ENCODE measurements at regions not wholly inside any gene's neighbourhood (a gene's known extent, or its start where the extent isn't known, plus 50 kb on each side); places are given as distances from the start of the nearest gene placed in this dataset.

GRCh38 chr2:198337368-198337767 lies 533.0 kb downstream of the PLCL1 start:
- intact Hi-C loops (cut with micrococcal nuclease): no loop called here
- BruUV-seq (replicated peaks): no TSS peak
- ATAC-seq (no peak), DNase-seq (no peak)
- Histone ChIP-seq H4K20me1 (ENCODE audit: low read length) (no peaks in the 10 kb centered on the region), H3K9me3 (ENCODE audit: low read length) (no peaks in the 10 kb centered on the region), H3K4me3 (ENCODE audit: low read length) (no peak overlapping the region), H3K79me2 (ENCODE audit: low read length) (no peaks in the 10 kb centered on the region), H3F3A (ENCODE audit: low read length, unreplicated experiment) (no peaks in the 10 kb centered on the region), H3K36me3 (ENCODE audit: low read depth, low read length) (no peaks in the 10 kb centered on the region), H3K9me2 (replicated peaks; ENCODE audit: low read length) (no peaks in the 10 kb centered on the region), H3K4me1 (ENCODE audit: insufficient read depth, low read length) (no peaks in the 10 kb centered on the region), H2AFZ (ENCODE audit: low read length) (no peak overlapping the region), H3K9ac (ENCODE audit: low read length) (no peak overlapping the region), H3K27ac (ENCODE audit: low read length) (no peak overlapping the region), H3K4me2 (ENCODE audit: low read length) (no peak overlapping the region), H3K27me3 (ENCODE audit: low read length) (peaks cover 14% of the 10 kb centered on the region; the same call in 1 of the 2 replicates)
- ChIA-PET POLR2A (ENCODE audit: unreplicated experiment) (no interaction called here), CTCF (no interaction called here)
- TF ChIP-seq CTCF (conservative IDR thresholded peaks at IDR 0.05; ENCODE audit: low read depth, low read length) (no peak), EZH2 (IDR thresholded peaks at IDR 0.05; ENCODE audit: low read length, unreplicated experiment) (no peak), EZH2phosphoT487 (IDR thresholded peaks at IDR 0.05; ENCODE audit: borderline replicate concordance, low read length) (no peak)

DNA sequence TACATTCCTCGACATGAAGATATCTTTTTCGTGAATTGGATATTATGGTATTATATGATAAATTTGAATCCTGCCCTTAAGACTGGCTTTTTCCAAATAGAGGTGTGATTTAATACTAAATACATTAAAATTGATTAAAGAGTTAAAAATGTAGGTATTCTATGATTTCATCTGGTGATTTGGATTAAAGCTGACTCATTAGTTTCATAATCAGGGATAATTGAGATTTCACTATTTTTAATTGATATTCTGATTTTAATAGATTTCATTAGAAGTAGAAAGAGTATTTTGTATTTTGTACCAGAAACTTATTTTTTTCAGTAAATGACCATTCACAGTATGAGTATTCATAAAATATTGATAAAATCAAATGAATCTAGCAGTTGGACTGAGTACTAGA lies 524.1 kb downstream of the PLCL1 start:
- POLR2A ChIA-PET (ENCODE audit: unreplicated experiment): no interaction called here
- no peak overlapping the region for H2AFZ ChIP-seq (ENCODE audit: low read length)
- ATAC-seq (no peak), DNase-seq (no peak)
- no TSS peak for BruUV-seq (replicated peaks)
- H3K79me2 ChIP-seq (ENCODE audit: low read length): no peaks in the 10 kb centered on the region
- H3K9me3 ChIP-seq (ENCODE audit: low read length): no peaks in the 10 kb centered on the region
- CTCF ChIA-PET: no interaction called here
- H3K9me2 ChIP-seq (replicated peaks; ENCODE audit: low read length): no peaks in the 10 kb centered on the region
- H3K27ac ChIP-seq (ENCODE audit: low read length): no peak overlapping the region
- H3K4me3 ChIP-seq (ENCODE audit: low read length): no peak overlapping the region
- no peaks in the 10 kb centered on the region for H4K20me1 ChIP-seq (ENCODE audit: low read length)
- no peak overlapping the region for H3K9ac ChIP-seq (ENCODE audit: low read length)
- no peaks in the 10 kb centered on the region for H3F3A ChIP-seq (ENCODE audit: low read length, unreplicated experiment)
- no peaks in the 10 kb centered on the region for H3K27me3 ChIP-seq (ENCODE audit: low read length)
- no peak overlapping the region for H3K4me2 ChIP-seq (ENCODE audit: low read length)
- no peaks in the 10 kb centered on the region for H3K4me1 ChIP-seq (ENCODE audit: insufficient read depth, low read length)
- no peaks in the 10 kb centered on the region for H3K36me3 ChIP-seq (ENCODE audit: low read depth, low read length)
- no peak for TF ChIP-seq CTCF (conservative IDR thresholded peaks at IDR 0.05; ENCODE audit: low read depth, low read length)
- TF ChIP-seq EZH2phosphoT487 (IDR thresholded peaks at IDR 0.05; ENCODE audit: borderline replicate concordance, low read length): no peak
- no peak for TF ChIP-seq EZH2 (IDR thresholded peaks at IDR 0.05; ENCODE audit: low read length, unreplicated experiment)
- intact Hi-C loops (cut with micrococcal nuclease): no loop called here

GRCh38 chr2:198327526-198327925 lies 523.1 kb downstream of the PLCL1 start:
- no peak overlapping the region for H2AFZ ChIP-seq (ENCODE audit: low read length)
- no peaks in the 10 kb centered on the region for H3K36me3 ChIP-seq (ENCODE audit: low read depth, low read length)
- no peaks in the 10 kb centered on the region for H3K4me1 ChIP-seq (ENCODE audit: insufficient read depth, low read length)
- TF ChIP-seq EZH2phosphoT487 (IDR thresholded peaks at IDR 0.05; ENCODE audit: borderline replicate concordance, low read length) (no peak), EZH2 (IDR thresholded peaks at IDR 0.05; ENCODE audit: low read length, unreplicated experiment) (no peak), CTCF (conservative IDR thresholded peaks at IDR 0.05; ENCODE audit: low read depth, low read length) (no peak)
- BruUV-seq (replicated peaks): no TSS peak
- CTCF ChIA-PET: no interaction called here
- no peaks in the 10 kb centered on the region for H3K9me3 ChIP-seq (ENCODE audit: low read length)
- DNase-seq (no peak), ATAC-seq (no peak)
- no peaks in the 10 kb centered on the region for H4K20me1 ChIP-seq (ENCODE audit: low read length)
- POLR2A ChIA-PET (ENCODE audit: unreplicated experiment): no interaction called here
- no peak overlapping the region for H3K4me3 ChIP-seq (ENCODE audit: low read length)
- no peaks in the 10 kb centered on the region for H3K9me2 ChIP-seq (replicated peaks; ENCODE audit: low read length)
- H3K4me2 ChIP-seq (ENCODE audit: low read length): no peak overlapping the region
- intact Hi-C loops (cut with micrococcal nuclease): no loop called here
- H3K9ac ChIP-seq (ENCODE audit: low read length): no peak overlapping the region
- H3K27ac ChIP-seq (ENCODE audit: low read length): no peak overlapping the region
- H3K27me3 ChIP-seq (ENCODE audit: low read length): no peaks in the 10 kb centered on the region
- H3K79me2 ChIP-seq (ENCODE audit: low read length): no peaks in the 10 kb centered on the region
- no peaks in the 10 kb centered on the region for H3F3A ChIP-seq (ENCODE audit: low read length, unreplicated experiment)

Data from PC-3 (cell line).